AML-193 (cell line): ENCODE measurements at regions not wholly inside any gene's neighbourhood (a gene's known extent, or its start where the extent isn't known, plus 50 kb on each side); places are given as distances from the start of the nearest gene placed in this dataset.
"Not testable (repeated sequence)": the region's sequence is repeated elsewhere in the genome, so short reads cannot be mapped to it uniquely, and the experiment has no call there.

Source experiments
- DNase-seq, 2 experiments: peaks; one replicate each; lab custom pipeline; 2025; lab: John Stamatoyannopoulos, UW

DNA sequence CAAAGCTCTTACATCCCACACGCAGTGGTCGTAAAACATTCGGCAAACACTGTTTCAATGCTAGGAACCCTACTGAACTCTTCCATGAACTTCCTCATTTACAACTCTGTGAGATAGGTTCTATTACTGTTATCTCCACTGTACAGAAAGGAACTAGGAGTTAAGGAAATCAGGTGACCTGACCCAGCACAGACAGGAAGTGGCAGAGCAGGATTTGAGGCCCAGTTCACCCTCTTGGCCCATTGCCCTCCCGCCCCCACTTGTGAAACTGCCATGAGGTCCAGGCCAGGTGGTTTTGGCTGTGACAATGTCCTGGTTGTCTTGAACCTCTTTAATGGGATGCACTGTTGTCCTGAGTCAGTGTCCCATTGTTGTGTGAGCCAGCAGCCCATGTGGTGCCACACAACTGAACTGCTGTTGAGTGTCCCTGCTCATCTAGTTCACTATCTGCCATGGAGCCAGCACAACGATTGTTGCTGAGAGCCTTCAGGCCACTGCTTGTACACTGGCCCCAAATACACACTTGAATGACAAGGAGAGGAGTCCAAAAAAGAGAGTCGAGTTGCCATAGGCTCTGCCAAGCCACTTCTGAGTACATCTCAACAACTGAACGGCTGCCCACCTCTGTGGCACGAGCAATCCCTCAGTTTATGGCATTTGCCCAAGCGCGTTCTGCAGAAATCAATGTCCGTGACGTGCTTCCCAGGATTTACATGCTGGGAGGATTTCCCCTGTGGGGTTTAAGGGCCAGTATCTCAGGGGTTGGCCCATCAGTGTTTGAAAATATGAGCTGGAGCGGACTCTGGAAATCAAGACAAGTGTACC is 484.6 kb downstream of the TSHZ3 start:
- DNase-seq, result no peak

DNA sequence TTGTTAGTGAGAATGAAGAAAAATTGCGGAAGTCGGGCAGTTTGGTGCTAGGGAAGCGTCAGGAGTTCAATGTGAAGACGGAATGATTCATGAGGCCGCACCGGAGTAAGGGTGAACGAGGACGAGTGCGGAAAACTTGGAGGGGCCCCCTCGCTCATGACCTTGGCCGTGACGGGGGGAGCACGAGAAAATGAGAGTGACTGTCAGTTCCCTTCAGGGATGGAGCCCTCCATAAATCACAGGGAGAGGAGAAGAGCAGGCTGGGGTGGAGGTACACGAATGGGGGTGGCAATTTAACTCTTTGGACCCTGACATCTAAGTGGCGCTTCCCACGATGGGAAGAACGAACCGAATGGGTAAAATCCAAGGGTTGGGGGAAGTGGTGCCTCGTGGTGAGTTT is 486.4 kb downstream of the TSHZ3 start:
- DNase-seq, result no peak

GRCh38 chr19:30861919-30862318 is 487.3 kb downstream of the TSHZ3 start:
- DNase-seq, result no peak

- DNase-seq, result no peak
These were observed 485.8 kb downstream of the ZNF536 start for GRCh38 chr19:30857966-30858490.

- DNase-seq, result no peak
These were observed 485.2 kb downstream of the ZNF536 start for GRCh38 chr19:30857388-30857787.

- no peak for DNase-seq
These were observed 484.6 kb downstream of the ZNF536 start for GRCh38 chr19:30856786-30857185.

DNA sequence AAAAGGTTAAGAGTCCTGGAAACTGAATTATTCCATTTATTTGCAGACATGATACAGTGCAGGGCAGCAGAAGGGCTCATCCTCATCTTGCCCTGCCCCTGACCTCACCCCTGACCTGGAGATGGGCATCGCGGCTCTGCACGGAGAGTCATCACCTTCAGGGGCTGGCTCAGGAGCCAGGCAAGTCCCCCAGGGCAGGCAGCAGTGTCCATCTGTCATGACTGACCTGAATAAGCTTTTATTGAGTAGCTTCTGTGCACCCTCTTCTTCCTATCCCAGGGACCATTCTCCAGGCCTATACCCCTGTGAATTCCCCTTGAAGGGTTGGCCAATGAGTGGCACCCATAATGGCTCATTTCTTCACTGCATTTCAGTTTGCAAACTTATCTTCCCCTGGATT is 484.2 kb downstream of the ZNF536 start:
- no peak for DNase-seq

DNA sequence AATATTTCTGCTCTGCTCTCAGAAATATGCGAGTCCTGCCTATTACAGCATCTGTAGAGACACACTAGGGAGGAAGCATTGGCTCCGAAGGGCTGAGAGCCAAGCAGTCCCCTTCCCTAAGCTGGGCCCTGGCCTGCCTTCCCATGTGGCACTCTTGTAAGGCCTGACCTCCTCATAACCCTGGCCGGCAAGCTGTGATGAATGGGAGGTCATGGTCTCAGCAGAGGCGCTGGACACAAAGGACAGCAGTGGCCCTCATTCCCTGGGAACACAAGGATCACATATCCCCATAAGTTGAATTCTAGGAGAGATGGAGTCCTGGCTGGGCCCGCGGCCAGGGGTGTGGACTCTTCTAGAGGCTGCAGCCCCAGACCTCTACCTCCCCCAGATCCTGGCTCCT is 483.3 kb downstream of the ZNF536 start:
- no peak for DNase-seq

- DNase-seq, result no peak
These were observed 482.5 kb downstream of the ZNF536 start for GRCh38 chr19:30854661-30855060.

DNA sequence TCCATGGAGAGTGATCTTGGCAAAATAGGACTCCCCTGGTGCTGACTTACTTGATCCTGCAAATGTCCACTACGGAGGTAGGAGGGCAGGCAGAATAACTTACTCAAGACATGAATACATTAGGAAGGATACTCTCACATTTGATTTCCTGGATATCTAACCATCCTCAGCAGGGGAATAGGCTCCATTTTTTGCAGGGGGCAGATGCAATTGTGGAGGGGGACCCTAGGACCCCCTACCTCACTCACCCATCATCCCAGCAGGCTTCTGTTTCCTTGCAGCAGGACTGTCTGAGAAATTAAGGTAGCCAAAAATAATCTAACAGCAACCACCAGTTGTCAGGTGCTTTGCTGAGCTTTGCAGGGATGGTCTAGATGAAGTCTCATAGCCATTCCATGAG is 482.0 kb downstream of the ZNF536 start:
- DNase-seq, result no peak

- DNase-seq, result no peak
These were observed 480.9 kb downstream of the ZNF536 start for GRCh38 chr19:30853036-30853435.

DNA sequence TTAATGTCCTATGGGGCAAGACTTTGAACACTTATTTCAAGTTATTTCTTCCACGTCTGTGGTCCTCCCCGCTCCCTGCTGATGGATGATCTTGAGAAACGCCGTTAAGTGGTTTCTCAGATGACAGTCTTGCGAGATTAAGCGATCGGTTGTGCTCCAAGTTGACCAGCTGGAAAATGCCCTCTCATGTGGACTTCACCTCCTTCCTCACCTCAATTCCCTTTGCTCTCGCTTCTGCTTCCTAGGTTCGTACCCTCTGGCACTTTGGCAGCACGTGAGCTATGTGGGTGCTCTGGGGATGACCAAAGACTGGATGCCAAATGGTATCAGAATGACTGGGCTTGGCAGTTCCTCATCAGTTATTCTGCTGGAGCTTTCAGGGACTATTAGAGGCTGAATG is 480.0 kb downstream of the ZNF536 start:
- no peak for DNase-seq

DNA sequence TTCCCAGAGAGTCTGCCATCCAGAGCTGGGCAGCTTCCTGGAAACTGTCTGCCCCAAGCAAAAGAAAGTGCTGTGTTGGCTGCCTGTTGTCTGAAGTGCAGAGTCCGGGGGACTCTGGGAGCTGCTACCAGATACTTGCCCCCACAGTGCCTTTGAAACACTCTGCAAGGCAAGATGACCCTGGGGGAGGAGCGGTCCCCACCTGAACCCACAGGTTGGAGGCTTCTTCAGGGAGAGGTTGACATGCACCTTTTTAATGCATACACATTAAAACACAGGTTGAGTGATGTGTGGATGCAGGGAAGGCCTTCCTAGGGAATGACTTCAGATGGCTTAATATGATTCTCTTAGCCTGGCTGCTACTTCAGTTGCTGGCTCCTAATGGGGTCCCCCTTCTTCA is 479.5 kb downstream of the ZNF536 start:
- no peak for DNase-seq

- DNase-seq, result no peak
These were observed 476.6 kb downstream of the ZNF536 start for GRCh38 chr19:30848636-30849425.

DNA sequence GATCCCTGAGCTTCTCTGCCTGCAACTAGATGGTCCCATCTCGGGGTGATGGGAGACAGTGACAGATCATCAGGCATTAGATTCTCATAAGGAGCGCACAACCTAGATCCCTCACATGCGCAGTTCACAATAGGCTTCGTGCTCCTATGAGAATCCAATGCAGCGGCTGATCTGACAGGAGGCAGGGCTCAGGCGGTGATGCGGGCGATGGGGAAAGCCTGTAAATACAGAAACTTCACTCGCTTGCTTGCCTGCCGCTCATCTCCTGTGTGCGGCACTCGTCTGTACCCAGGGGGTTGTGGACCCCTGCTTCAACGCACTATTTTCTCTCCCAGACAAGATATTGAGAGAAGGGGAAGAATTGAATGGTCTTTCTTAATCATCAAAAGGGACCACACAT is 473.9 kb downstream of the ZNF536 start:
- no peak for DNase-seq

DNA sequence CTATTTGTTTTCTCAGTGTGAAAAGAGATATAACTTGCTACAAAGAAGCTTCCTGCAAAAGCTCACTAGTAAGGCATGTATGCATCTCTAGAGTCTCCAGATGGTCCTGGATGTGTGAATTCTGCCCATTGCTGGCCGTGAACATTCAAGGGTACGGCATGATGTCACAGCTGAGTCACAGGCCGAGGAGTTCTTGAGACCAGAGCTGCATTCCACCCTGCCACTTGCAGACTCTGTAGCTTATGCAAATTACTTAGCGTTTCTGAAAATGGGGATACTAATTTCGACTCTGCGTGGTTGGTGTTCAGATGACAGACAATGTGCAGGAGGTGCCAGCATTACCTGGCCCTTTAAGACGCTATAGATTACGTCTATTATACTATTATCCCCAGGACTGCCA is 470.7 kb downstream of the ZNF536 start:
- no peak for DNase-seq

DNA sequence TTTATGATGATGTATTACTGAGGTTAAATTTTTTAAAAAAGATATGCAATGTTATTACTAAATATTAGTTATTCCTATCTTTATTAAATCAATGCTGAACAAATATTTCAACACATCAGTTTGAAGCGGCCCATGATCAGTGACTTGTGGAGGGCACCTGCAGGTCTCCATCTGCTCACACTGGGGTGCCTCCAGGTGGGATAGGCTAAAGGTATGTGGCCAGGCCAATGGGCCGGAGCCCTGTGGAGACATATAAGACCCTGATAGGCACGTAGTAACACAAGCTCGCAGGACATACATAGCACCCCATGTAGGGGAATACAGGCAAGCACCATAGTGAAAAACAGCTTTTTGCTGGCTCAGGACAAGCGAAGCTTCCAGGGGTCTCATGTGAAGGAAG is 469.8 kb downstream of the ZNF536 start:
- no peak for DNase-seq

- no peak for DNase-seq
These were observed 458.7 kb downstream of the ZNF536 start for GRCh38 chr19:30830875-30831274.

GRCh38 chr19:30825505-30825904 is 453.3 kb downstream of the ZNF536 start:
- not testable (repeated sequence) for DNase-seq

DNA sequence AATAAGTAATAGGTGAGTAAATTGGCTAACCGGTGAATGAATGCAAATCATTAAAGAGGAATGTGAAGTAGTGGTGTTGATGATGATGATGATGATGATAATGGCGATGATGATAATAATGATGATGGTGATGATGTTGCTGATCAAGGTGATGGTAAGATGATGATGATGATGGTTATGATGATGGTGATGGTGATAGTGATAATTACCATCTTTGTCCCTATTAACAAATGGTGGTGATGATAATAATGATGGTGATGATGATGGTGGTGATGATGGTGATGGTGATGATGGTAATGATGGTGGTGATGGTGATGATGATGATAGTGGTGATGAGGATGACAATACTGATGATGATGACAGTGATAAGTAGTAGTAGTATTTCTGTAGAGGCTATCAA is 452.6 kb downstream of the ZNF536 start:
- no peak for DNase-seq

DNA sequence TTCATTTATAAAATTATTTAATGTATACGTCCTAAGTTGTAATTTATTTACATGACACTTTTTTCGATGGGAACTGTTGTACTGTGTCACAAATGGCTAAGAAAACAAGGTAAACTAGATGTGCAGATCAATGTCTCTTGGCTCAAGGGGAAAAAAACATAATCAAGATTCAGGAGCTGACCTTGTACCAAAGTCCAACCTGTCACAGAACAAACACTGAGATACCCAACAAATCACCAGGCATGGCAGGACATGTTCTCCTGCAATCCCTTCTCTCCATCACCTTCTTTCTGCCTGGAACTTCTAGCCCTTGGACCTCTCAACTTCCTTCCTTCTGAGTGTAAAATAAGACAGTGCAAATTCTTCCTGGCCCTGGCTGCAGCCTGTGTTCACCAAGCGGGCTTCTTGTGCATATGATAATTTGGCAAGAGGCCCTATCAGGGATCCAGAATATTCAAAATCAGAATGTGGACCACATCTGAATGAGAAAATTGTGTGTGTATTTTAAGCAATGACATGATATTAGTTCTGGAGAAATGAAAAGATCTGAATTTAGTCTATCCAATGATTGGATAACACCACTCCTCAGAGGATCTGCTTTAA is 445.9 kb downstream of the ZNF536 start:
- DNase-seq, result no peak

- DNase-seq, result no peak
These were observed 445.0 kb downstream of the ZNF536 start for GRCh38 chr19:30817197-30817596.
